Activated CD4-positive, alpha-beta T cell treated with anti-CD3 and anti-CD28 coated beads, Interleukin-2, amount 10 ng/mL, durations not matched to agents 24 days and 14 days (primary cell): ENCODE measurements at regions not wholly inside any gene's neighbourhood (a gene's known extent, or its start where the extent isn't known, plus 50 kb on each side); places are given as distances from the start of the nearest gene placed in this dataset.

Source experiments
- DNase-seq: peaks from one replicate; pipeline ENCODE4 v3.0.0; 2022
- H3K27ac Mint-ChIP-seq: one replicate; pipeline ENCODE4 v1.8.0; 2022; ENCODE audit warnings: mild to moderate bottlenecking, mixed read lengths
- H3K27me3 Mint-ChIP-seq: one replicate; pipeline ENCODE4 v1.8.0; 2022; ENCODE audit warnings: mixed read lengths
- H3K36me3 Mint-ChIP-seq: one replicate; pipeline ENCODE4 v1.8.0; 2022; ENCODE audit warnings: low read depth, mild to moderate bottlenecking, mixed read lengths
- H3K4me1 Mint-ChIP-seq: one replicate; pipeline ENCODE4 v1.8.0; 2021; ENCODE audit warnings: mixed read lengths
- H3K4me3 Mint-ChIP-seq: one replicate; pipeline ENCODE4 v1.8.0; 2022; ENCODE audit warnings: mild to moderate bottlenecking, moderate library complexity, mixed read lengths
- H3K9me3 Mint-ChIP-seq: one replicate; pipeline ENCODE4 v1.8.0; 2021; ENCODE audit warnings: mixed read lengths
- intact Hi-C: fragments of 100-400 bp; cut with micrococcal nuclease; formaldehyde crosslinking; loops from one replicate; pipeline ENCODE4 v1.15.1; 2023

GRCh38 chr6:10465629-10466499, 51.0 kb upstream of the TFAP2A start:
- no peak overlapping the region for H3K27ac Mint-ChIP-seq
- intact Hi-C loops: no loop called here
- no peaks in the 10 kb centered on the region for H3K4me1 Mint-ChIP-seq
- peak; percentile 69 for DNase-seq
- peaks cover 7% of the 10 kb centered on the region for H3K27me3 Mint-ChIP-seq
- no peaks in the 10 kb centered on the region for H3K36me3 Mint-ChIP-seq
- no peaks in the 10 kb centered on the region for H3K9me3 Mint-ChIP-seq
- no peak overlapping the region for H3K4me3 Mint-ChIP-seq
